SK-N-SH treated with all-trans-retinoic acid at 6 μM for 48 hours (cell line): ENCODE measurements at regions not wholly inside any gene's neighbourhood (a gene's known extent, or its start where the extent isn't known, plus 50 kb on each side); places are given as distances from the start of the nearest gene placed in this dataset.

Experiments used
- ATAC-seq: fragments of 200-7000 bp; cut with Tn5 transposase; 3 replicates; pipeline ENCODE4 v1.9.1; 2020; ENCODE audit warnings: mild to moderate bottlenecking, moderate library complexity
- ARNTL ChIP-seq: fragments of 450-650 bp; formaldehyde crosslinking; IDR thresholded peaks from 2 replicates; pipeline ENCODE4 v1.5.0; 2020; ENCODE audit warnings: low read depth, mild to moderate bottlenecking, moderate library complexity, borderline replicate concordance
- CREB5 ChIP-seq: fragments of 250-450 bp; sonication (Bioruptor Pico); IDR thresholded peaks from 2 replicates; pipeline ENCODE4 v1.5.1; 2020; ENCODE audit warnings: low read depth, mild to moderate bottlenecking, moderate library complexity
- CSDC2 ChIP-seq: fragments of 250-450 bp; sonication (Bioruptor Pico); IDR thresholded peaks from 2 replicates; pipeline ENCODE4 v1.5.0; 2020; ENCODE audit warnings: mild to moderate bottlenecking, moderate library complexity
- CSRNP3 ChIP-seq: fragments of 250-450 bp; sonication (Bioruptor Pico); IDR thresholded peaks from 2 replicates; pipeline ENCODE4 v1.5.1; 2021; ENCODE audit warnings: mild to moderate bottlenecking, moderate library complexity
- ESRRG ChIP-seq: fragments of 250-450 bp; sonication (Bioruptor Pico); IDR thresholded peaks from 2 replicates; pipeline ENCODE4 v1.6.1; 2021; ENCODE audit warnings: mild to moderate bottlenecking
- GLIS3 ChIP-seq: fragments of 250-450 bp; sonication (Bioruptor Pico); IDR thresholded peaks from 2 replicates; pipeline ENCODE4 v1.5.0; 2020; ENCODE audit warnings: mild to moderate bottlenecking, moderate library complexity
- ISL1 ChIP-seq: fragments of 250-450 bp; sonication (Bioruptor Pico); IDR thresholded peaks from 2 replicates; pipeline ENCODE4 v2.1.2; 2022; ENCODE audit warnings: mild to moderate bottlenecking, moderate library complexity
- OSR1 ChIP-seq: fragments of 250-450 bp; sonication (Bioruptor Pico); IDR thresholded peaks from 2 replicates; pipeline ENCODE4 v1.8.0; 2022; ENCODE audit warnings: moderate library complexity, mild to moderate bottlenecking, inconsistent platforms
- PATZ1 ChIP-seq: fragments of 250-450 bp; sonication (Bioruptor Pico); IDR thresholded peaks from 2 replicates; pipeline ENCODE4 v1.8.0; 2020; ENCODE audit warnings: mild to moderate bottlenecking, moderate library complexity, borderline replicate concordance
- PPARA ChIP-seq: fragments of 250-450 bp; sonication (Bioruptor Pico); IDR thresholded peaks from 2 replicates; pipeline ENCODE4 v1.5.0; 2020; ENCODE audit warnings: mild to moderate bottlenecking, borderline replicate concordance
- RARB ChIP-seq: fragments of 250-450 bp; sonication (Bioruptor Pico); IDR thresholded peaks from 2 replicates; pipeline ENCODE4 v1.8.0; 2021; ENCODE audit warnings: mild to moderate bottlenecking, moderate library complexity
- SNAI2 ChIP-seq: fragments of 250-450 bp; sonication (Bioruptor Pico); IDR thresholded peaks from 2 replicates; pipeline ENCODE4 v1.5.0; 2020; ENCODE audit warnings: mild to moderate bottlenecking, moderate library complexity
- TOX ChIP-seq: fragments of 250-450 bp; sonication (Bioruptor Pico); IDR thresholded peaks from 2 replicates; pipeline ENCODE4 v1.8.0; 2021; ENCODE audit warnings: mild to moderate bottlenecking, moderate library complexity, borderline replicate concordance
- TSHZ2 ChIP-seq: fragments of 250-450 bp; sonication (Bioruptor Pico); IDR thresholded peaks from 2 replicates; pipeline ENCODE4 v1.5.0; 2020; ENCODE audit warnings: mild to moderate bottlenecking, moderate library complexity
- ZC3H10 ChIP-seq: fragments of 250-450 bp; sonication (Bioruptor Pico); IDR thresholded peaks from 2 replicates; pipeline ENCODE4 v1.5.1; 2021; ENCODE audit warnings: mild to moderate bottlenecking, moderate library complexity
- ZFP30 ChIP-seq: fragments of 450-650 bp; formaldehyde crosslinking; IDR thresholded peaks from 2 replicates; pipeline ENCODE4 v1.5.0; 2022; ENCODE audit warnings: mild to moderate bottlenecking, moderate library complexity
- ZNF565 ChIP-seq: fragments of 450-650 bp; formaldehyde crosslinking; conservative IDR thresholded peaks from 2 replicates; pipeline ENCODE4 v1.5.0; 2020; ENCODE audit warnings: low read depth, mild to moderate bottlenecking, moderate library complexity
- ZNF70 ChIP-seq: fragments of 450-650 bp; formaldehyde crosslinking; IDR thresholded peaks from 2 replicates; pipeline ENCODE4 v1.5.0; 2020; ENCODE audit warnings: mild to moderate bottlenecking, moderate library complexity
- ZNF8 ChIP-seq: fragments of 450-650 bp; formaldehyde crosslinking; IDR thresholded peaks from 2 replicates; pipeline ENCODE4 v1.5.0; 2020; ENCODE audit warnings: mild to moderate bottlenecking, moderate library complexity

- TF ChIP-seq CREB5 (CRISPR knock-in tag) (no peak), PATZ1 (CRISPR knock-in tag) (no peak), ZNF565 (CRISPR knock-in tag) (no peak), TSHZ2 (CRISPR knock-in tag) (no peak), CSDC2 (CRISPR knock-in tag) (no peak)
These were observed 269.1 kb upstream of the TBX18 start (continued) for GRCh38 chr6:85033547-85033946.

- TF ChIP-seq CSRNP3 (CRISPR knock-in tag) (no peak), ESRRG (CRISPR knock-in tag) (no peak), PPARA (CRISPR knock-in tag) (no peak), RARB (CRISPR knock-in tag) (no peak), ARNTL (CRISPR knock-in tag) (no peak), ZNF70 (CRISPR knock-in tag) (no peak), ISL1 (no peak), CSDC2 (CRISPR knock-in tag) (no peak), TSHZ2 (CRISPR knock-in tag) (no peak), ZC3H10 (CRISPR knock-in tag) (no peak)
These were observed 261.6 kb upstream of the TBX18 start for GRCh38 chr6:85026021-85026420.

GRCh38 chr6:85023721-85024120 lies 259.3 kb upstream of the TBX18 start:
- ATAC-seq, result no peak
- TF ChIP-seq CREB5 (CRISPR knock-in tag) (no peak), ZC3H10 (CRISPR knock-in tag) (no peak), ZNF70 (CRISPR knock-in tag) (no peak), GLIS3 (CRISPR knock-in tag) (no peak), PATZ1 (CRISPR knock-in tag) (no peak), CSDC2 (CRISPR knock-in tag) (no peak), ZFP30 (no peak), ARNTL (CRISPR knock-in tag) (no peak), PPARA (CRISPR knock-in tag) (no peak), ZNF8 (CRISPR knock-in tag) (no peak), RARB (CRISPR knock-in tag) (no peak), SNAI2 (CRISPR knock-in tag) (no peak), TOX (CRISPR knock-in tag) (no peak), OSR1 (CRISPR knock-in tag) (no peak)

More at GRCh38 chr6:85026021-85026420, 261.6 kb upstream of the TBX18 start:
- ATAC-seq, result no peak
